GM10266 (cell line): ENCODE measurements at regions not wholly inside any gene's neighbourhood (a gene's known extent, or its start where the extent isn't known, plus 50 kb on each side); places are given as distances from the start of the nearest gene placed in this dataset.

Source experiments
- DNase-seq: peaks from one replicate; pipeline ENCODE4 v3.0.0; 2012; ENCODE audit errors: extremely low spot score
- CTCF ChIP-seq: IDR thresholded peaks from 2 replicates; pipeline ENCODE4 v1.5.1; 2012; ENCODE audit warnings: mild to moderate bottlenecking, low read depth; ENCODE audit not compliant: control insufficient read depth, insufficient read depth; ENCODE audit errors: missing control alignments

GRCh38 chr2:106572541-106573450, 85.6 kb downstream of the CD8B2 start:
- TF ChIP-seq CTCF, result peak; percentile 42
- no peak for DNase-seq

GRCh38 chr2:106573773-106574172, 86.6 kb downstream of the CD8B2 start:
- no peak for DNase-seq
- no peak for TF ChIP-seq CTCF

GRCh38 chr2:106575955-106576354, 88.8 kb downstream of the CD8B2 start:
- no peak for DNase-seq
- no peak for TF ChIP-seq CTCF

GRCh38 chr2:106577255-106577651, 90.1 kb downstream of the CD8B2 start:
- DNase-seq, result no peak

GRCh38 chr2:106579750-106580197, 92.6 kb downstream of the CD8B2 start:
- TF ChIP-seq CTCF, result no peak
- no peak for DNase-seq

More at GRCh38 chr2:106577255-106577651, 90.1 kb downstream of the CD8B2 start:
- TF ChIP-seq CTCF, result no peak

- no peak for TF ChIP-seq CTCF
- no peak for DNase-seq
Measured at GRCh38 chr2:106580241-106580640, 93.1 kb downstream of the CD8B2 start.

GRCh38 chr2:106581328-106581727, 94.2 kb downstream of the CD8B2 start:
- TF ChIP-seq CTCF, result no peak
- no peak for DNase-seq
